Right atrium auricular region (tissue), 2 donors: ENCODE measurements at regions not wholly inside any gene's neighbourhood (a gene's known extent, or its start where the extent isn't known, plus 50 kb on each side); places are given as distances from the start of the nearest gene placed in this dataset.
"Not testable (repeated sequence)": the region's sequence is repeated elsewhere in the genome, so short reads cannot be mapped to it uniquely, and the experiment has no call there.

Source experiments
- DNase-seq: peaks from one replicate; pipeline ENCODE4 v3.0.0-alpha.2; 2019; ENCODE audit warnings: low spot score
- H3K27ac ChIP-seq, 2 donors: fragments of 200-600 bp; sonication (generic); 1 replicate in 1 of 2; 2 replicates in 1 of 2; pipeline ENCODE4 v1.5.1; 2016 to 2019
- H3K27me3 ChIP-seq, 2 donors: fragments of 200-600 bp; sonication (generic); one replicate each; pipeline versions ENCODE4 v1.5.1 to v1.6.0; 2017 to 2019
- H3K36me3 ChIP-seq: fragments of 200-600 bp; sonication (generic); one replicate; pipeline ENCODE4 v1.5.1; 2016
- H3K4me1 ChIP-seq, 2 donors: fragments of 200-600 bp; sonication (generic); one replicate each; pipeline versions ENCODE4 v1.5.1 to v1.6.0; 2017 to 2019
- H3K4me3 ChIP-seq, 2 donors: fragments of 200-600 bp; sonication (generic); 1 replicate in 1 of 2; 2 replicates in 1 of 2; pipeline ENCODE4 v1.5.1; 2017 to 2019; ENCODE audit warnings: mild to moderate bottlenecking in 1 of 2, moderate library complexity in 1 of 2
- H3K9me3 ChIP-seq, 2 donors: fragments of 200-600 bp; sonication (generic); one replicate each; pipeline ENCODE4 v1.5.1; 2019
- TF ChIP-seq, protein P1 (sequence below), 2 donors: fragments of 200-600 bp; sonication (generic); IDR thresholded peaks; one replicate each; pipeline ENCODE4 v1.5.1; 2019; ENCODE audit warnings: antibody characterized with exemption in 2 of 2

DNA sequence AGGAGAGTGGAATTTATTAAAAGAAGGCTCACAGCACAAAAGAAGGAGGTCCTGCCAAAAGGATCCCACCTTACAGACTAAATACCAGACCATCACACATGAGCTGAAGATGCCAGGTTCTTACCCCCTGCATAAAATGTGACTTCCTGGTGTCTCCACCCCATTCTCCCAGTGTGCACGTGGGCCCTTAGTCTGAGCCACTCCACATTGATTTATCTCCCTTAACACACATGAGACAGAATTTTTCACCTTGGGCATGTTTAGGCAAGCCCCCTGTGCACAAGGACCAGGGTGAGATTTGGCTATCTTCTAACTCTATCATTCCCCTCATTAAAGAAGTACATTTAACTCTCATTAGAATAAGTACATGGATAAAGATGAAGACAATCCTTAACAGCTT lies 916.7 kb downstream of the PLOD2 start:
- H3K9me3 ChIP-seq = peaks cover 0 to 21% of the 10 kb centered on the region in 2 donors
- H3K4me1 ChIP-seq = no peaks in the 10 kb centered on the region
- TF ChIP-seq, protein P1, sequence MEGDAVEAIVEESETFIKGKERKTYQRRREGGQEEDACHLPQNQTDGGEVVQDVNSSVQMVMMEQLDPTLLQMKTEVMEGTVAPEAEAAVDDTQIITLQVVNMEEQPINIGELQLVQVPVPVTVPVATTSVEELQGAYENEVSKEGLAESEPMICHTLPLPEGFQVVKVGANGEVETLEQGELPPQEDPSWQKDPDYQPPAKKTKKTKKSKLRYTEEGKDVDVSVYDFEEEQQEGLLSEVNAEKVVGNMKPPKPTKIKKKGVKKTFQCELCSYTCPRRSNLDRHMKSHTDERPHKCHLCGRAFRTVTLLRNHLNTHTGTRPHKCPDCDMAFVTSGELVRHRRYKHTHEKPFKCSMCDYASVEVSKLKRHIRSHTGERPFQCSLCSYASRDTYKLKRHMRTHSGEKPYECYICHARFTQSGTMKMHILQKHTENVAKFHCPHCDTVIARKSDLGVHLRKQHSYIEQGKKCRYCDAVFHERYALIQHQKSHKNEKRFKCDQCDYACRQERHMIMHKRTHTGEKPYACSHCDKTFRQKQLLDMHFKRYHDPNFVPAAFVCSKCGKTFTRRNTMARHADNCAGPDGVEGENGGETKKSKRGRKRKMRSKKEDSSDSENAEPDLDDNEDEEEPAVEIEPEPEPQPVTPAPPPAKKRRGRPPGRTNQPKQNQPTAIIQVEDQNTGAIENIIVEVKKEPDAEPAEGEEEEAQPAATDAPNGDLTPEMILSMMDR (IDR thresholded peaks at IDR 0.05) = no peak
- H3K27ac ChIP-seq = no peak overlapping the region
- no peaks in the 10 kb centered on the region for H3K27me3 ChIP-seq
- no peak for DNase-seq
- no peak overlapping the region for H3K4me3 ChIP-seq
- H3K36me3 ChIP-seq = no peaks in the 10 kb centered on the region

DNA sequence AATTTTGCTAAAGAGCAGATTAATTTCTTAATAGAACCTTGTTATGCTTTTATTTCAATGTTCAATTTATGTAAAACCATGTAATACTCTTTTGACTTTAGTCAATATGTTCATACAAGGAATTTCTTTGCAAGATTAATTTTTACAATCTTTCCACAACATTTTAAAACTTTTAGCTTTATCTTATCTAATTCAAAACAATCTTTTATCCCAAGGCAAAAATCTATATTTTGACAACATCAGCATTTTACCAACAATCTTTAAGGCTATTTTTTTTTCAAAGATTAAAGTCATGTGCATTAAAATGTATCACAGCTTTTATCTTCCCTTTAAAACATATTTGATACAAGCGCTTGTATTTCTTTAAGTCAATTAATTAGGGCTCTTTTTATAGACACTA lies 914.7 kb downstream of the PLOD2 start:
- peaks cover 0 to 37% of the 10 kb centered on the region in 2 donors for H3K9me3 ChIP-seq
- H3K27ac ChIP-seq = no peak overlapping the region
- no peak for DNase-seq
- no peaks in the 10 kb centered on the region for H3K36me3 ChIP-seq
- TF ChIP-seq, protein P1 (IDR thresholded peaks at IDR 0.05) = no peak
- H3K4me3 ChIP-seq = no peak overlapping the region
- H3K27me3 ChIP-seq = no peaks in the 10 kb centered on the region
- no peaks in the 10 kb centered on the region for H3K4me1 ChIP-seq

DNA sequence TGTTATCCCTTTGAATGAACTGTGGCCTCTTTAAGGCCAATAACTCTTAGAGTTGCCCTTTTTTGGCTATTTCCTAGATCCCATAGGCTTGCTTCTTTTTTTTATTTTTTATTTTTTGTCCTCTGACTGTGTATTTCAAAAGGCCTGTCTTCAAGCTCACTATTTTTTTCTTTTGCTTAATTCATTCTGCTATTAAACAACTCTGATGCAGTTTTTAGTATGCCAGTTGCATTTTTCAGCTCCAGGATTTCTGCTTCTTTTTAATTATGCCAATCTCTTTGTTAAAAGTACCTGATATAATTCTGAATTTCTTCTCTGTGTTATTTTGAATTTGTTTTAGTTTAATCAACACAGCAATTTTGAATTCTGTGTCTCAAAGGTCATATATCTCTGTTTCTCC lies 912.1 kb downstream of the PLOD2 start:
- DNase-seq = no peak
- no peaks in the 10 kb centered on the region for H3K4me1 ChIP-seq
- TF ChIP-seq, protein P1 (IDR thresholded peaks at IDR 0.05) = no peak

DNA sequence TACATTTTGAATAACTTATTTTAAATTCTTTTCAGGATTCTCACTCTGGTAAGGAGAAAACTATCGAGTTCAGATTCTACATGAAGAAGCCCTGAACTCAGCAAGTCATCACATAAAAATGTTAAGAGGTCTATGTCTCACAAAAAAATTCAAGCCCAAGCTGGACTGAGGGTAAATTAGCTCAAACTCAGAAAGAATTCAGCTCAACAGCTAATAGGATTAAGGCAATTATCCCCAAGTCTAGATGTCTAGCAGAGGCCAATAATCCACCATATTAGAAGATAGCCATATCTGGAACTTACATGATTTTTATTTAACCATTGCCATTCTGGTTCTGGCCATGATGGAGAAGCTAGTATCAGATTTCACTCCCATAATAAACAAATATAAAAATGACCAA lies 909.7 kb downstream of the PLOD2 start:
- Histone ChIP-seq H3K27me3 (no peaks in the 10 kb centered on the region), H3K4me1 (no peaks in the 10 kb centered on the region), H3K27ac (no peak overlapping the region), H3K9me3 (peaks cover 0 to 37% of the 10 kb centered on the region in 2 donors), H3K36me3 (no peaks in the 10 kb centered on the region), H3K4me3 (no peak overlapping the region)
- TF ChIP-seq, protein P1 (IDR thresholded peaks at IDR 0.05) = no peak
- no peak for DNase-seq

More for the DNA sequence above, 912.1 kb downstream of the PLOD2 start:
- Histone ChIP-seq H3K9me3 (peaks cover 0 to 37% of the 10 kb centered on the region in 2 donors), H3K27me3 (no peaks in the 10 kb centered on the region), H3K27ac (no peak overlapping the region), H3K4me3 (no peak overlapping the region), H3K36me3 (no peaks in the 10 kb centered on the region)

DNA sequence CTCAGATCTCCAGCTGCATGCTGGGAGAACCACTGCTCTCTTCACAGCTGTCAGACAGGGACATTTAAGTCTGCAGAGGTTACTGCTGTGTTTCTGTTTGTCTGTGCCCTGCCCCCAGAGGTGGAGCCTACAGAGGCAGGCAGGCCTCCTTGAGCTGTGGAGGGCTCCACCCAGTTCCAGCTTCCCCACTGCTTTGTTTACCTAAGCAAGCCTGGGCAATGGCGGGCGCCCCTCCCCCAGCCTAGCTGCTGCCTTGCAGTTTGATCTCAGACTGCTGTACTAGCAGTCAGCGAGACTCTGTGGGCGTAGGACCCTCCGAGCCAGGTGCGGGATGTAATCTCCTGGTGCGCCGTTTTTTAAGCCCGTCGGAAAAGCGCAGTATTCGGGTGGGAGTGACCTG lies 903.0 kb downstream of the PLOD2 start:
- not testable (repeated sequence) for H3K4me1 ChIP-seq, H3K9me3 ChIP-seq, H3K36me3 ChIP-seq, H3K27me3 ChIP-seq, H3K4me3 ChIP-seq, H3K27ac ChIP-seq, DNase-seq

DNA sequence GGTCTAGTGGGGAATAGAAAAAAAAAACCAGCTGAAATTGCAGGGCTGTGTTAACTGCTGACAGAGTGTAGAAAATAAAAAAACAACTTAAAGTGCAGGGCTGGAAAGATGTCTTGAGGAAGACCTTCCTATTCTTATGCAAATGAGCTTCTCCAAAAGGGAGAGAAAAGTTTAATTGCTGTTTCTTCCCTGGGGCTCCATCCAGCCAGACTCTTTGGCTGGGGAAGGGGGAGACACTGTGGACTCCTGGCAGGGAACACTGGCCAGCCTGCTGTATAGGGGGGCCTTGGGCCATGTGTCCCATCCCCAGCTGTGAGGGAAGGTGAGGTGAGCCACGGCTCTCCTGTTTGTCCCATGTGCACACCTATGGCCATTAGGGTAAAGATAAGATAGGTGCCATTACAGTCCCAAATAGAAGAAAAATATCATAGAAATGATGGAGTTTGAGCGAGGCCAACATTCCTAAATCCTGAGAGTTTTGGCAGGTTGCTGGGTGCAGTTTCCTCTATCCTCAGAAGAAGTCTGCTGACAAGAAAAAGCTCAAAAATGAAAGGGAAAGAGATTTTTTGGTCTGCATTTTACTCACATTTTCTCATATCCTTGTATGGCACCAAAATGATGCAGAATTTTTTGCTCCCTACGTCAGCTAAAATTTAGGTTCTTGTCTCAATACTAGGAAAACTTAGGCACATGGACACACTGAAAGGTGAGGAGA lies 901.7 kb downstream of the PLOD2 start:
- no peak overlapping the region for H3K4me3 ChIP-seq
- no peaks in the 10 kb centered on the region for H3K36me3 ChIP-seq
- no peaks in the 10 kb centered on the region for H3K4me1 ChIP-seq
- H3K27me3 ChIP-seq = no peaks in the 10 kb centered on the region
- H3K27ac ChIP-seq = no peak overlapping the region
- TF ChIP-seq, protein P1 (IDR thresholded peaks at IDR 0.05) = no peak
- DNase-seq = no peak
- H3K9me3 ChIP-seq = no peaks in the 10 kb centered on the region

DNA sequence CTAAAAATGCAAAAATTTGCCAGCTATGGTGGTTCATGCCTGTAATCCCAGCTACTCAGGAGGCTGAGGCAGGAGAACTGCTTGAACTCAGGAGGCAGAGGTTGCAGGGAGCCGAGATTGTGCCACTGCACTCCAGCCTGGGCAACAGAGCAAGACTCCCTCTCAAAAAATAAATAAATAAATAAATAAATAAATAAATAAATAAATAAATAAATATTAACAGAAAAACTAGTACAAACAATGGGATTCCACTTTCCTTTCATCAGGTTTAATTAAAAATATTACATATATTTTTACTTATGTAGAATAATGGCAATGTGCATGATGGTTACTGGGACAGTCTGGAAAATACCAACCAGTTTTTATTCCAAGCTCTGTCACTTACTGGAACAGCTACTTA lies 897.5 kb downstream of the PLOD2 start:
- not testable (repeated sequence) for H3K9me3 ChIP-seq, H3K4me3 ChIP-seq, H3K27me3 ChIP-seq, DNase-seq, H3K4me1 ChIP-seq, H3K27ac ChIP-seq, H3K36me3 ChIP-seq
